Hepatocyte (in vitro differentiated cells): ENCODE measurements at regions not wholly inside any gene's neighbourhood (a gene's known extent, or its start where the extent isn't known, plus 50 kb on each side); places are given as distances from the start of the nearest gene placed in this dataset.
"Not testable (repeated sequence)": the region's sequence is repeated elsewhere in the genome, so short reads cannot be mapped to it uniquely, and the experiment has no call there.

Experiments used
- DNase-seq: peaks from one replicate; pipeline ENCODE4 v3.0.0-alpha.2; 2016; ENCODE audit warnings: low spot score
- H2AFZ ChIP-seq: fragments of 200-600 bp; sonication (generic); 2 replicates; pipeline ENCODE4 v1.6.0; 2016; ENCODE audit warnings: antibody characterized with exemption, mild to moderate bottlenecking
- H3K27ac ChIP-seq: fragments of 200-600 bp; sonication (generic); 2 replicates; pipeline ENCODE4 v1.5.1; 2016; ENCODE audit warnings: mild to moderate bottlenecking
- H3K27me3 ChIP-seq: fragments of 200-600 bp; sonication (generic); 2 replicates; pipeline ENCODE4 v1.6.1; 2016
- H3K36me3 ChIP-seq: fragments of 200-600 bp; sonication (generic); replicated peaks from 2 replicates; pipeline ENCODE4 v1.5.1; 2016; ENCODE audit warnings: low read depth; ENCODE audit not compliant: insufficient read depth
- H3K4me1 ChIP-seq: fragments of 200-600 bp; sonication (generic); 2 replicates; pipeline ENCODE4 v1.5.1; 2016; ENCODE audit warnings: mild to moderate bottlenecking, moderate library complexity; ENCODE audit not compliant: insufficient read depth
- H3K4me2 ChIP-seq: fragments of 200-600 bp; sonication (generic); 2 replicates; pipeline ENCODE4 v1.6.0; 2016
- H3K4me3 ChIP-seq: fragments of 200-600 bp; sonication (generic); 2 replicates; pipeline ENCODE4 v1.5.1; 2016; ENCODE audit warnings: mild to moderate bottlenecking
- H3K79me2 ChIP-seq: fragments of 200-600 bp; sonication (generic); 2 replicates; pipeline ENCODE4 v1.6.0; 2017; ENCODE audit warnings: mild to moderate bottlenecking
- H3K9me2 ChIP-seq: fragments of 200-600 bp; sonication (generic); replicated peaks from 2 replicates; pipeline ENCODE4 v1.6.0; 2017; ENCODE audit warnings: mild to moderate bottlenecking; ENCODE audit not compliant: insufficient read depth
- H3K9me3 ChIP-seq: fragments of 200-600 bp; sonication (generic); 2 replicates; pipeline ENCODE4 v1.5.1; 2016; ENCODE audit warnings: low read depth, mild to moderate bottlenecking
- H4K20me1 ChIP-seq: fragments of 200-600 bp; sonication (generic); 2 replicates; pipeline ENCODE4 v1.6.0; 2016; ENCODE audit warnings: mild to moderate bottlenecking; ENCODE audit not compliant: insufficient read depth, poor library complexity, severe bottlenecking
- EZH2 ChIP-seq: fragments of 200-600 bp; sonication (generic); IDR thresholded peaks from 2 replicates; pipeline ENCODE4 v1.6.1; 2016; ENCODE audit warnings: antibody characterized with exemption, mild to moderate bottlenecking, borderline replicate concordance
- EZH2phosphoT487 ChIP-seq: fragments of 200-600 bp; sonication (generic); IDR thresholded peaks from one replicate; pipeline ENCODE4 v1.6.1; 2018; ENCODE audit warnings: antibody characterized with exemption, mild to moderate bottlenecking, low read depth, moderate library complexity; ENCODE audit not compliant: unreplicated experiment, severe bottlenecking
- WGBS: methylation state at CpG from one replicate; pipeline ENCODE4 v1.1.6; 2016; ENCODE audit warnings: low lambda C conversion rate; ENCODE audit errors: missing lambda C conversion rate; 5-methylcytosine and 5-hydroxymethylcytosine counted together
- TF ChIP-seq, protein P1 (sequence below): fragments of 200-600 bp; sonication (generic); IDR thresholded peaks from 2 replicates; pipeline ENCODE4 v1.5.1; 2016; ENCODE audit warnings: antibody characterized with exemption, mild to moderate bottlenecking; ENCODE audit not compliant: poor library complexity

DNA sequence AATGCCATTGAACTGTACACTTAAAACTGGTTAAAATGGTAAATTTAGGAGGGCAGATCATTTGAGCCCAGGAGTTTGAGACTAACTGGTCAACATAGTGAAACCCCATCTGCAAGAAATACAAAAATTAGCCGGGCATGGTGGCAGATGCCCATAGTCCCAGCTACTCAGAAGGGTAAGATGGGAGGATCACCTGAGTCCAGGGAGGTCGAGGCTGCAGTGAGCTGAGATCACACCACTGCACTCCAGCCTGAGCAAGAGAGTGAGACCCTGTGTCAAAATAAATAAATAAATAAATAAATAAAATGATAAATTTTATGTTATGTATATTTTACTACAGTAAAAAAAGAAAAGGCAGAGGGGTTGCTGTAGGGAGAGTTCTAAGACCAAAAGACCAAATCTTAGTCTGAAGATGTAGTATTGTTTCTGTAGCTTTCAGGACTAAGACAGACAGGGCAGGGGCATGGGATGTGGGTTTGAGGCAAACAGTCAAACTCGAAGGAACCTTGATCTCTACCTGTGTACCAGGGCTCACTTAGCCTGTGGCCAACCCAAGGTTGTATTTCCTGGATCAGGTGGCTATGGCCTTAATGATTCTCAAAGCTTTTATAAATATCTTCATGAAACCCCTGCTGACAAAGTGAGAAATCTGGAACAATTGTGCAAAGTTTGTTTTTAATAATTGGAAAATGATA lies 316.7 kb downstream of the CYRIA start:
- 59% methylated on average over 3 of the region's 3 CpGs for WGBS
- H3K4me1 ChIP-seq = no peaks in the 10 kb centered on the region
- no peaks in the 10 kb centered on the region for H3K9me3 ChIP-seq
- H3K4me3 ChIP-seq = no peak overlapping the region
- H3K36me3 ChIP-seq = no peaks in the 10 kb centered on the region
- TF ChIP-seq EZH2phosphoT487 (no peak), EZH2 (no peak)
- TF ChIP-seq, protein P1, sequence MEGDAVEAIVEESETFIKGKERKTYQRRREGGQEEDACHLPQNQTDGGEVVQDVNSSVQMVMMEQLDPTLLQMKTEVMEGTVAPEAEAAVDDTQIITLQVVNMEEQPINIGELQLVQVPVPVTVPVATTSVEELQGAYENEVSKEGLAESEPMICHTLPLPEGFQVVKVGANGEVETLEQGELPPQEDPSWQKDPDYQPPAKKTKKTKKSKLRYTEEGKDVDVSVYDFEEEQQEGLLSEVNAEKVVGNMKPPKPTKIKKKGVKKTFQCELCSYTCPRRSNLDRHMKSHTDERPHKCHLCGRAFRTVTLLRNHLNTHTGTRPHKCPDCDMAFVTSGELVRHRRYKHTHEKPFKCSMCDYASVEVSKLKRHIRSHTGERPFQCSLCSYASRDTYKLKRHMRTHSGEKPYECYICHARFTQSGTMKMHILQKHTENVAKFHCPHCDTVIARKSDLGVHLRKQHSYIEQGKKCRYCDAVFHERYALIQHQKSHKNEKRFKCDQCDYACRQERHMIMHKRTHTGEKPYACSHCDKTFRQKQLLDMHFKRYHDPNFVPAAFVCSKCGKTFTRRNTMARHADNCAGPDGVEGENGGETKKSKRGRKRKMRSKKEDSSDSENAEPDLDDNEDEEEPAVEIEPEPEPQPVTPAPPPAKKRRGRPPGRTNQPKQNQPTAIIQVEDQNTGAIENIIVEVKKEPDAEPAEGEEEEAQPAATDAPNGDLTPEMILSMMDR = no peak
- no peak overlapping the region for H3K4me2 ChIP-seq
- H3K27me3 ChIP-seq = no peaks in the 10 kb centered on the region
- no peaks in the 10 kb centered on the region for H3K79me2 ChIP-seq
- no peaks in the 10 kb centered on the region for H4K20me1 ChIP-seq
- no peak overlapping the region for H2AFZ ChIP-seq
- no peaks in the 10 kb centered on the region for H3K9me2 ChIP-seq
- DNase-seq = no peak
- H3K27ac ChIP-seq = no peak overlapping the region

- Histone ChIP-seq H3K4me3 (no peak overlapping the region), H3K27me3 (no peaks in the 10 kb centered on the region), H3K9me2 (no peaks in the 10 kb centered on the region), H3K27ac (no peak overlapping the region), H4K20me1 (no peaks in the 10 kb centered on the region), H2AFZ (no peak overlapping the region), H3K4me1 (no peaks in the 10 kb centered on the region), H3K36me3 (no peaks in the 10 kb centered on the region), H3K9me3 (no peaks in the 10 kb centered on the region), H3K4me2 (no peak overlapping the region), H3K79me2 (no peaks in the 10 kb centered on the region)
- 75% methylated on average over 3 of the region's 3 CpGs for WGBS
- DNase-seq = no peak
- TF ChIP-seq EZH2phosphoT487 = no peak
- TF ChIP-seq, protein P1 = no peak
- no peak for TF ChIP-seq EZH2
Measured at GRCh38 chr2:16346671-16347070, 319.0 kb downstream of the CYRIA start.

- not testable (repeated sequence) for H3K79me2 ChIP-seq, DNase-seq, H3K4me2 ChIP-seq, H3K27ac ChIP-seq, H3K4me1 ChIP-seq, H3K9me2 ChIP-seq, H3K9me3 ChIP-seq, H3K36me3 ChIP-seq, H2AFZ ChIP-seq, H3K4me3 ChIP-seq, H3K27me3 ChIP-seq, H4K20me1 ChIP-seq
- WGBS = 96% methylated on average over 9 of the region's 9 CpGs
Measured at GRCh38 chr2:16345231-16345630, 320.4 kb downstream of the CYRIA start.

- no peaks in the 10 kb centered on the region for H3K9me2 ChIP-seq
- no peak overlapping the region for H3K4me2 ChIP-seq
- H4K20me1 ChIP-seq = no peaks in the 10 kb centered on the region
- TF ChIP-seq EZH2 (no peak), EZH2phosphoT487 (no peak)
- TF ChIP-seq, protein P1 = no peak
- no peaks in the 10 kb centered on the region for H3K79me2 ChIP-seq
- H3K27me3 ChIP-seq = no peaks in the 10 kb centered on the region
- no peak overlapping the region for H3K27ac ChIP-seq
- no peaks in the 10 kb centered on the region for H3K9me3 ChIP-seq
- 95% methylated on average over 1 of the region's 1 CpG for WGBS
- H3K4me1 ChIP-seq = no peaks in the 10 kb centered on the region
- H2AFZ ChIP-seq = no peak overlapping the region
- DNase-seq = no peak
- no peak overlapping the region for H3K4me3 ChIP-seq
- no peaks in the 10 kb centered on the region for H3K36me3 ChIP-seq
Measured at GRCh38 chr2:16339206-16339605, 326.4 kb downstream of the CYRIA start.
